Spleen (tissue), 11 donors: ENCODE measurements at regions not wholly inside any gene's neighbourhood (a gene's known extent, or its start where the extent isn't known, plus 50 kb on each side); places are given as distances from the start of the nearest gene placed in this dataset.

Experiments
- DNase-seq: peaks from one replicate; pipeline ENCODE4 v3.0.0-alpha.2; 2020
- H3K27ac ChIP-seq, 8 donors: fragments of 200-600 bp; sonication (generic) in 7 of 8; 1 replicate in 4 of 8; 2 replicates in 4 of 8; pipeline versions ENCODE4 v1.5.0 to v1.8.0; 2016 to 2021; ENCODE audit warnings: inconsistent platforms in 4 of 8, mild to moderate bottlenecking in 4 of 8, moderate library complexity in 1 of 8
- H3K27me3 ChIP-seq, 7 donors: fragments of 200-600 bp; sonication (generic) in 6 of 7; replicated peaks in 1 of 7; 1 replicate in 4 of 7; 2 replicates in 3 of 7; pipeline versions ENCODE4 v1.5.0 to v1.8.0; 2016 to 2021; ENCODE audit warnings: inconsistent platforms in 3 of 7, mild to moderate bottlenecking in 1 of 7
- H3K36me3 ChIP-seq, 6 donors: fragments of 200-600 bp; sonication (generic) in 5 of 6; 1 replicate in 4 of 6; 2 replicates in 2 of 6; pipeline versions ENCODE4 v1.5.0 to v1.8.0; 2016 to 2021; ENCODE audit warnings: inconsistent platforms in 2 of 6
- H3K4me1 ChIP-seq, 6 donors: fragments of 200-600 bp; sonication (generic) in 5 of 6; 1 replicate in 3 of 6; 2 replicates in 3 of 6; pipeline versions ENCODE4 v1.5.0 to v1.8.0; 2016 to 2021; ENCODE audit warnings: inconsistent platforms in 3 of 6
- H3K4me3 ChIP-seq, 8 donors: fragments of 200-600 bp; sonication (generic) in 7 of 8; 1 replicate in 4 of 8; 2 replicates in 4 of 8; pipeline versions ENCODE4 v1.5.0 to v1.8.0; 2016 to 2021; ENCODE audit warnings: inconsistent platforms in 4 of 8, mild to moderate bottlenecking in 4 of 8, moderate library complexity in 2 of 8
- H3K9me3 ChIP-seq, 8 donors: fragments of 200-600 bp; sonication (generic) in 7 of 8; 1 replicate in 4 of 8; 2 replicates in 4 of 8; pipeline versions ENCODE4 v1.5.0 to v1.8.0; 2016 to 2021; ENCODE audit warnings: inconsistent platforms in 4 of 8
- CTCF ChIP-seq, 11 experiments: fragments of 200-600 bp in 7 of 11; fragments of 450-650 bp in 4 of 11; sonication (generic) in 4 of 11; IDR thresholded peaks in 8 of 11; conservative IDR thresholded peaks in 3 of 11; 1 replicate in 7 of 11; 2 replicates in 4 of 11; pipeline versions ENCODE4 v1.4.0 to v1.8.0; 2016 to 2021; ENCODE audit warnings: antibody characterized with exemption in 11 of 11, inconsistent platforms in 4 of 11, mild to moderate bottlenecking in 1 of 11
- POLR2A ChIP-seq, 3 donors: fragments of 450-650 bp; IDR thresholded peaks; one replicate each; pipeline ENCODE4 v1.5.1; 2017; ENCODE audit warnings: antibody characterized with exemption in 3 of 3, mild to moderate bottlenecking in 1 of 3
- POLR2AphosphoS5 ChIP-seq, 3 donors: sonication (generic); formaldehyde crosslinking; IDR thresholded peaks; one replicate each; pipeline ENCODE4 v1.5.1; 2017; ENCODE audit warnings: antibody characterized with exemption in 3 of 3
- WGBS, 5 donors: extraction: QIAGEN DNeasy Blood & Tissue Kit in 3 of 5; methylation state at CpG; one replicate each; pipeline versions ENCODE4 v1.1.5 to v1.1.7; 2013 to 2018; 5-methylcytosine and 5-hydroxymethylcytosine counted together
- intact Hi-C: fragments of 100-400 bp; cut with DNase I; formaldehyde crosslinking; loops from one replicate; pipeline ENCODE4 v1.15.0; 2023; ENCODE audit warnings: low total_unique reads
- donor health status: healthy with polysubstance abuse.
- donor health status: DM: no; HTN: no; CAD: no; lungs with moderate emphysema.
- donor health status: DM: no; HTN: no; CAD: no.
- donor health status: Bipolar disorder and iron deficiency.
- donor health status: healthy.
- donor health status: DM: no; HTN: no; CAD: no.
- donor health status: DM: yes; HTN: yes; CAD: no.

- Histone ChIP-seq H3K4me3 (no peak overlapping the region), H3K36me3 (no peaks in the 10 kb centered on the region), H3K27me3 (no peaks in the 10 kb centered on the region), H3K9me3 (peaks cover 0 to 27% (median 17%) of the 10 kb centered on the region in 8 donors), H3K4me1 (no peaks in the 10 kb centered on the region), H3K27ac (no peak overlapping the region)
- intact Hi-C loops = no loop called here
- no peak for DNase-seq
- no peak for TF ChIP-seq POLR2AphosphoS5 (IDR thresholded peaks at IDR 0.05)
- no peak for TF ChIP-seq POLR2A (IDR thresholded peaks at IDR 0.05)
- TF ChIP-seq CTCF (IDR thresholded peaks at IDR 0.05 in 8 of 11, conservative IDR thresholded peaks at IDR 0.05 in 3 of 11) = no peak
Measured at GRCh38 chr4:23382879-23383278, 507.0 kb downstream of the PPARGC1A start.

GRCh38 chr4:23374259-23374658 lies 515.6 kb downstream of the PPARGC1A start:
- Histone ChIP-seq H3K27me3 (no peaks in the 10 kb centered on the region), H3K9me3 (peaks cover 0 to 15% (median 10%) of the 10 kb centered on the region in 8 donors), H3K36me3 (no peaks in the 10 kb centered on the region), H3K4me3 (no peak overlapping the region), H3K27ac (no peak overlapping the region), H3K4me1 (no peaks in the 10 kb centered on the region)
- intact Hi-C loops = no loop called here
- no peak for TF ChIP-seq POLR2A (IDR thresholded peaks at IDR 0.05)
- no peak for TF ChIP-seq CTCF (IDR thresholded peaks at IDR 0.05 in 8 of 11, conservative IDR thresholded peaks at IDR 0.05 in 3 of 11)
- TF ChIP-seq POLR2AphosphoS5 (IDR thresholded peaks at IDR 0.05) = no peak
- 68 to 77% (median 69%) methylated on average over 4 of the region's 4 CpGs for WGBS, 5 donors
- no peak for DNase-seq

GRCh38 chr4:23373261-23373660 lies 516.6 kb downstream of the PPARGC1A start:
- no peak for DNase-seq
- Histone ChIP-seq H3K4me3 (no peak overlapping the region), H3K27me3 (no peaks in the 10 kb centered on the region), H3K27ac (no peak overlapping the region), H3K9me3 (peaks cover 0 to 7% (median 2%) of the 10 kb centered on the region in 8 donors), H3K36me3 (no peaks in the 10 kb centered on the region), H3K4me1 (no peaks in the 10 kb centered on the region)
- 38 to 75% (median 53%) methylated on average over 2 of the region's 2 CpGs for WGBS, 5 donors
- TF ChIP-seq POLR2A (IDR thresholded peaks at IDR 0.05) (no peak), CTCF (IDR thresholded peaks at IDR 0.05 in 8 of 11, conservative IDR thresholded peaks at IDR 0.05 in 3 of 11) (no peak), POLR2AphosphoS5 (IDR thresholded peaks at IDR 0.05) (no peak)
- intact Hi-C loops = no loop called here

- TF ChIP-seq CTCF (IDR thresholded peaks at IDR 0.05 in 8 of 11, conservative IDR thresholded peaks at IDR 0.05 in 3 of 11) (no peak), POLR2AphosphoS5 (IDR thresholded peaks at IDR 0.05) (no peak), POLR2A (IDR thresholded peaks at IDR 0.05) (no peak)
- H3K27ac ChIP-seq = no peak overlapping the region
- H3K4me3 ChIP-seq = no peak overlapping the region
- 80 to 89% (median 86%) methylated on average over 5 of the region's 5 CpGs for WGBS, 5 donors
- H3K9me3 ChIP-seq = no peaks in the 10 kb centered on the region
- H3K4me1 ChIP-seq = no peaks in the 10 kb centered on the region
- no peaks in the 10 kb centered on the region for H3K27me3 ChIP-seq
- intact Hi-C loops = no loop called here
- no peak for DNase-seq
- no peaks in the 10 kb centered on the region for H3K36me3 ChIP-seq
Measured at GRCh38 chr4:23371533-23371932, 518.3 kb downstream of the PPARGC1A start.
